IMR-90 (cell line): ENCODE measurements at regions not wholly inside any gene's neighbourhood (a gene's known extent, or its start where the extent isn't known, plus 50 kb on each side); places are given as distances from the start of the nearest gene placed in this dataset.

Experiments used
- BHLHE40 ChIP-seq: fragments of 150-350 bp; IDR thresholded peaks from 2 replicates; pipeline ENCODE4 v1.6.1; 2016; ENCODE audit warnings: mild to moderate bottlenecking, low read depth, low read length
- CHD1 ChIP-seq: IDR thresholded peaks from 2 replicates; pipeline ENCODE4 v1.6.1; 2012; ENCODE audit warnings: low read depth, low read length, improper control_type of control experiment
- MAFK ChIP-seq: IDR thresholded peaks from 2 replicates; pipeline ENCODE4 v1.6.1; 2012; ENCODE audit warnings: low read depth, low read length, improper control_type of control experiment
- POLR2A ChIP-seq: IDR thresholded peaks from 2 replicates; pipeline ENCODE4 v1.6.1; 2012; ENCODE audit warnings: mild to moderate bottlenecking, low read depth, low read length
- RAD21 ChIP-seq: IDR thresholded peaks from 2 replicates; pipeline ENCODE4 v1.6.1; 2012; ENCODE audit warnings: low read length, improper control_type of control experiment
- RFX5 ChIP-seq: IDR thresholded peaks from 2 replicates; pipeline ENCODE4 v1.8.0; 2012; ENCODE audit warnings: low read depth, mild to moderate bottlenecking, low read length, moderate library complexity
- SMC3 ChIP-seq: fragments of 150-350 bp; IDR thresholded peaks from 2 replicates; pipeline ENCODE4 v1.6.1; 2016; ENCODE audit warnings: low read depth, mild to moderate bottlenecking, antibody characterized with exemption, low read length, moderate library complexity
- TF ChIP-seq, protein P1 (sequence below): conservative IDR thresholded peaks from 2 replicates; pipeline ENCODE4 v1.5.1; 2012; ENCODE audit warnings: mild to moderate bottlenecking, low read depth, low read length, improper control_type of control experiment
- TF ChIP-seq, protein P2 (sequence below): fragments of 150-350 bp; IDR thresholded peaks from 2 replicates; pipeline ENCODE4 v1.6.1; 2017; ENCODE audit warnings: mild to moderate bottlenecking, antibody characterized with exemption, low read length, low read depth
- TF ChIP-seq, protein P3 (sequence below): fragments of 150-350 bp; IDR thresholded peaks from 2 replicates; pipeline ENCODE4 v1.6.1; 2016; ENCODE audit warnings: low read depth, mild to moderate bottlenecking, low read length, moderate library complexity, borderline replicate concordance

DNA sequence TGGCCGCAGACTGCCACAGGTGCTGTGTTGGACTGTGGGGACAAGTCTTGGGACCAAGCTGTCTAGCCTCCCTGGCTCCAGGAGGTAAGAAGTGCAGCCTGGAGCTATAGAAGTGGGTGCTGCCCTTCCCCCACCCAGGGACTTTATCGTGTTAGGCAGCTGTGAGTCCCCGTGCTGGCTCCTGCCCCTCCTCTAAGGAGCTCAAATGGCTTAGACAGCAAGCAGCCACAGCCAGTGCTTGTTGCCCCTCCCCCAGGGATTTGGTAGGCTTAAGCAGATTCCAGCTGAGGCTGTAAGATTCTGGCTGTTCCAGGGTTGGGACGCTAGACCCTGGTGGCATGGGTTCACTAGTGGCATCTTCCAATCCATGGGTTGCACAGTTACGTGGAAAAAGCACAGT is 979.4 kb upstream of the PCDH10 start:
- TF ChIP-seq, protein P1, sequence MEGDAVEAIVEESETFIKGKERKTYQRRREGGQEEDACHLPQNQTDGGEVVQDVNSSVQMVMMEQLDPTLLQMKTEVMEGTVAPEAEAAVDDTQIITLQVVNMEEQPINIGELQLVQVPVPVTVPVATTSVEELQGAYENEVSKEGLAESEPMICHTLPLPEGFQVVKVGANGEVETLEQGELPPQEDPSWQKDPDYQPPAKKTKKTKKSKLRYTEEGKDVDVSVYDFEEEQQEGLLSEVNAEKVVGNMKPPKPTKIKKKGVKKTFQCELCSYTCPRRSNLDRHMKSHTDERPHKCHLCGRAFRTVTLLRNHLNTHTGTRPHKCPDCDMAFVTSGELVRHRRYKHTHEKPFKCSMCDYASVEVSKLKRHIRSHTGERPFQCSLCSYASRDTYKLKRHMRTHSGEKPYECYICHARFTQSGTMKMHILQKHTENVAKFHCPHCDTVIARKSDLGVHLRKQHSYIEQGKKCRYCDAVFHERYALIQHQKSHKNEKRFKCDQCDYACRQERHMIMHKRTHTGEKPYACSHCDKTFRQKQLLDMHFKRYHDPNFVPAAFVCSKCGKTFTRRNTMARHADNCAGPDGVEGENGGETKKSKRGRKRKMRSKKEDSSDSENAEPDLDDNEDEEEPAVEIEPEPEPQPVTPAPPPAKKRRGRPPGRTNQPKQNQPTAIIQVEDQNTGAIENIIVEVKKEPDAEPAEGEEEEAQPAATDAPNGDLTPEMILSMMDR: no peak
- TF ChIP-seq MAFK (no peak), RFX5 (no peak), SMC3 (no peak), POLR2A (no peak), RAD21 (no peak), BHLHE40 (no peak), CHD1 (no peak)
- TF ChIP-seq, protein P2, sequence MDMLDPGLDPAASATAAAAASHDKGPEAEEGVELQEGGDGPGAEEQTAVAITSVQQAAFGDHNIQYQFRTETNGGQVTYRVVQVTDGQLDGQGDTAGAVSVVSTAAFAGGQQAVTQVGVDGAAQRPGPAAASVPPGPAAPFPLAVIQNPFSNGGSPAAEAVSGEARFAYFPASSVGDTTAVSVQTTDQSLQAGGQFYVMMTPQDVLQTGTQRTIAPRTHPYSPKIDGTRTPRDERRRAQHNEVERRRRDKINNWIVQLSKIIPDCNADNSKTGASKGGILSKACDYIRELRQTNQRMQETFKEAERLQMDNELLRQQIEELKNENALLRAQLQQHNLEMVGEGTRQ: no peak
- TF ChIP-seq, protein P3, sequence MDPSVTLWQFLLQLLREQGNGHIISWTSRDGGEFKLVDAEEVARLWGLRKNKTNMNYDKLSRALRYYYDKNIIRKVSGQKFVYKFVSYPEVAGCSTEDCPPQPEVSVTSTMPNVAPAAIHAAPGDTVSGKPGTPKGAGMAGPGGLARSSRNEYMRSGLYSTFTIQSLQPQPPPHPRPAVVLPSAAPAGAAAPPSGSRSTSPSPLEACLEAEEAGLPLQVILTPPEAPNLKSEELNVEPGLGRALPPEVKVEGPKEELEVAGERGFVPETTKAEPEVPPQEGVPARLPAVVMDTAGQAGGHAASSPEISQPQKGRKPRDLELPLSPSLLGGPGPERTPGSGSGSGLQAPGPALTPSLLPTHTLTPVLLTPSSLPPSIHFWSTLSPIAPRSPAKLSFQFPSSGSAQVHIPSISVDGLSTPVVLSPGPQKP: no peak
